Mesothelial cell of epicardium (in vitro differentiated cells): ENCODE measurements at regions not wholly inside any gene's neighbourhood (a gene's known extent, or its start where the extent isn't known, plus 50 kb on each side); places are given as distances from the start of the nearest gene placed in this dataset.

Experiments
- DNase-seq, 2 experiments: peaks; one replicate each; pipeline ENCODE4 v3.0.0; 2021; ENCODE audit warnings: low spot score in 2 of 2; ENCODE audit not compliant: unreplicated experiment in 2 of 2
- H3K27ac Mint-ChIP-seq: 2 replicates; pipeline ENCODE4 v1.8.0; 2021; ENCODE audit warnings: mixed read lengths
- H3K27me3 Mint-ChIP-seq: 2 replicates; pipeline ENCODE4 v1.8.0; 2021; ENCODE audit warnings: low read depth, mixed read lengths
- H3K36me3 Mint-ChIP-seq: 2 replicates; pipeline ENCODE4 v1.8.0; 2021; ENCODE audit warnings: mixed read lengths
- H3K4me1 Mint-ChIP-seq: 2 replicates; pipeline ENCODE4 v1.8.0; 2021; ENCODE audit warnings: mixed read lengths
- H3K4me3 Mint-ChIP-seq: 2 replicates; pipeline ENCODE4 v1.8.0; 2021; ENCODE audit warnings: mild to moderate bottlenecking, moderate library complexity, mixed read lengths
- H3K9me3 Mint-ChIP-seq: 2 replicates; pipeline ENCODE4 v1.8.0; 2021; ENCODE audit warnings: mixed read lengths
- TF ChIP-seq, protein P1 (sequence below): fragments of 200-600 bp; sonication (generic); IDR thresholded peaks from one replicate; pipeline ENCODE4 v1.5.0; 2021; ENCODE audit warnings: antibody characterized with exemption; ENCODE audit not compliant: unreplicated experiment

DNA sequence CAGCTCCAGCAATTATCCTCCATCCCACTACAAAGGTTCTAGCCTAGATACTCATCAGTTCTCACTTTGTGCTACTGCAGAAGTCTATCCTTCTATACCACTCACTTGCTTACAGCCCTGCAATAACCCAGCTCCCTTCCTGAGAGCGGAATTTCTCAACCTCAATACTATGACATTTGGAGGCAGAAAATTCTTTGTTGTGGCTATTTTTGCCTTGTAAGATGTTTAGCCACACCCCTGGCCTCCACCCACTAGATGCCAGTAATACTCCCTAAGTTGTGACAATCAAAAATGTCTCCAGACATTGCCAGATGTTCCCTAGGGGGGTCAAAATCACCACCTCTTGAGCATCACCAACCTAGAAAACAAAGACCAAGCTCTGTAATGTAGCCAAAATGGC is 149.5 kb downstream of the QDPR start:
- no peak overlapping the region for H3K4me3 Mint-ChIP-seq

DNA sequence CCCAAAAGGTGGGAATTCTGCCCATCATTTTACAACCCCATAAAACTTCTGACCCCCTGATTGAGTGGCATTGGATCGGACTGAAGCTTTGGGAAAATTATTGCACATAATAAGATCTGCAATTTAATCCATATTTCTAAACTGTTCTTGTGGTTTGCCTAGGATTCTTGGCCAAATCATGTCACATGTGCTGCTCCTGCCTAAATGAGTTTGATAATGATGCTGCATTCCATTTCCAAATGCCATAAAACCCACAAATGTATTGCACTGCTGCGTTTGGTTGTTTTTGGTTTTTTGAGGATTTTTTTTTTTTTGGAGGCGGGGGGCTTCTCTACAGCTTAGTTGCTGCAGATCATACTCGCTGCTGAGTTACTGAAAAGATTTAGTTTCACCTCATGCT is 153.6 kb downstream of the QDPR start:
- TF ChIP-seq, protein P1, sequence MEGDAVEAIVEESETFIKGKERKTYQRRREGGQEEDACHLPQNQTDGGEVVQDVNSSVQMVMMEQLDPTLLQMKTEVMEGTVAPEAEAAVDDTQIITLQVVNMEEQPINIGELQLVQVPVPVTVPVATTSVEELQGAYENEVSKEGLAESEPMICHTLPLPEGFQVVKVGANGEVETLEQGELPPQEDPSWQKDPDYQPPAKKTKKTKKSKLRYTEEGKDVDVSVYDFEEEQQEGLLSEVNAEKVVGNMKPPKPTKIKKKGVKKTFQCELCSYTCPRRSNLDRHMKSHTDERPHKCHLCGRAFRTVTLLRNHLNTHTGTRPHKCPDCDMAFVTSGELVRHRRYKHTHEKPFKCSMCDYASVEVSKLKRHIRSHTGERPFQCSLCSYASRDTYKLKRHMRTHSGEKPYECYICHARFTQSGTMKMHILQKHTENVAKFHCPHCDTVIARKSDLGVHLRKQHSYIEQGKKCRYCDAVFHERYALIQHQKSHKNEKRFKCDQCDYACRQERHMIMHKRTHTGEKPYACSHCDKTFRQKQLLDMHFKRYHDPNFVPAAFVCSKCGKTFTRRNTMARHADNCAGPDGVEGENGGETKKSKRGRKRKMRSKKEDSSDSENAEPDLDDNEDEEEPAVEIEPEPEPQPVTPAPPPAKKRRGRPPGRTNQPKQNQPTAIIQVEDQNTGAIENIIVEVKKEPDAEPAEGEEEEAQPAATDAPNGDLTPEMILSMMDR, result no peak
- peaks cover 20% of the 10 kb centered on the region for H3K27me3 Mint-ChIP-seq
- H3K9me3 Mint-ChIP-seq, result peaks cover 13% of the 10 kb centered on the region
- no peak overlapping the region for H3K27ac Mint-ChIP-seq
- H3K36me3 Mint-ChIP-seq, result no peaks in the 10 kb centered on the region
- no peak overlapping the region for H3K4me3 Mint-ChIP-seq
- DNase-seq, result no peak
- no peaks in the 10 kb centered on the region for H3K4me1 Mint-ChIP-seq

More for the DNA sequence above, 149.5 kb downstream of the QDPR start:
- H3K36me3 Mint-ChIP-seq, result no peaks in the 10 kb centered on the region
- TF ChIP-seq, protein P1, result no peak
- no peaks in the 10 kb centered on the region for H3K4me1 Mint-ChIP-seq
- H3K9me3 Mint-ChIP-seq, result peaks cover 2% of the 10 kb centered on the region
- H3K27ac Mint-ChIP-seq, result no peak overlapping the region
- peaks cover 10% of the 10 kb centered on the region for H3K27me3 Mint-ChIP-seq
- no peak for DNase-seq

DNA sequence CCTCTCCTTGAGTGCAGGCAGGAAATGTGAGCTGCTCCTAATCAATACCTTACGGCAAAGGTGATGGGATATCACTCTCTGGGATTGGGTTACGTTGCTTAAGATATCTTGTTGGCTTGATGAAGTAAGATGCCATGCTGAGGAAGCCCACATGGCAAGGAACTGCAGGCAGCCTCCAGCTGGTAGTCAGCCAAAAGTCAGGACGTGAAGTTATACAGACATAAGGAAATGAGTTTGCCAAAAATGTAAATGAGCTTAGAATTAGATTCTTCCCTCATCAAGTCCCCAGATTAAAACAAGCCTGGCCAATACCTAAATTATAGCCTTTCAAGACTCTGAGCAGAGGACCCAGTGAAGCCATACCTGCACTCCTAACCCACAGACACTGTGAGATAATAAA is 155.0 kb downstream of the QDPR start:
- Mint-ChIP-seq H3K27ac (no peak overlapping the region), H3K36me3 (no peaks in the 10 kb centered on the region), H3K9me3 (peaks cover 13% of the 10 kb centered on the region), H3K4me1 (no peaks in the 10 kb centered on the region), H3K27me3 (peaks cover 16% of the 10 kb centered on the region), H3K4me3 (no peak overlapping the region)
- no peak for DNase-seq
- TF ChIP-seq, protein P1, result no peak

DNA sequence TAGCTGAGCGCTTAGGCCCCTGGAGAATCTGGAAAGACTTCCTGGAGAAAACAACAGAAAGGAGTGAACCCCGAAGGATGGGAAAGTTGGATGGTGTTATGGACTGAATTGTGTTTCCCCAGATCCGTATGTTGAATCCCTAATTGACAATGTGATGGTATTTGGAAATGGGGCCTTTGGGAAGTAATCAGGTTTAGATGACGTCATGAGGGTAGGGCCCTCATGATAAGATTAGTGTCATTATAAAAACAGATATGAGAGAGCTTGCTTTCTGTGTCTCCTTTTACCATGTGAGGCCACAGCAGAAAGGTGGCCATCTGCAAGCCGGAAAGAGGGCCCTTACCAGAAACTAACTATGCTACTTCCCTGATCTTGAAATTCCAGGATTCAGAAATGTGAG is 159.5 kb downstream of the QDPR start:
- Mint-ChIP-seq H3K4me1 (no peaks in the 10 kb centered on the region), H3K36me3 (no peaks in the 10 kb centered on the region), H3K27ac (no peak overlapping the region), H3K27me3 (peaks cover 13% of the 10 kb centered on the region), H3K4me3 (no peak overlapping the region), H3K9me3 (peaks cover 16% of the 10 kb centered on the region)
- DNase-seq, result no peak
- TF ChIP-seq, protein P1, result no peak

DNA sequence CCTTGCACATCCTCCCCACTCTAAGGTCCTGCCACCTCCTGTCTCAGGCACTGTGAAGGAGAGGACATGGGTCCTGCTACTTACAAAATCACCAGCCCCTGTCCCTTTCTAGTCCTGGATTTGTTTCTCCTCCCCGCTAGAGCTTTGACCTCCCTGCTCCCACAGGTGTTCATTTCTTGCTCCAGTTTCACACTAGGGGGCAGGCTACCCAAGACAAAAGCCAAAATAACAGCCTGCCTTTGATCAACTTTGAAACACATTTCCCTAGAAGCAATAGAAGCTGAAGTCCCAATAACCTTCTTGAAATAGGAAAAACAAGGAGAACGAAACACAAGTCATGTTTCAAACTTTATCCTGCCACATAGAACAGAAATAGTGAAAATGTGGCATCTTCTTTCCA is 164.4 kb downstream of the QDPR start:
- TF ChIP-seq, protein P1, result peak; percentile 26
- DNase-seq, result no peak
- Mint-ChIP-seq H3K9me3 (peaks cover 4% of the 10 kb centered on the region), H3K4me3 (no peak overlapping the region), H3K27me3 (no peaks in the 10 kb centered on the region), H3K4me1 (no peaks in the 10 kb centered on the region), H3K27ac (no peak overlapping the region), H3K36me3 (no peaks in the 10 kb centered on the region)

DNA sequence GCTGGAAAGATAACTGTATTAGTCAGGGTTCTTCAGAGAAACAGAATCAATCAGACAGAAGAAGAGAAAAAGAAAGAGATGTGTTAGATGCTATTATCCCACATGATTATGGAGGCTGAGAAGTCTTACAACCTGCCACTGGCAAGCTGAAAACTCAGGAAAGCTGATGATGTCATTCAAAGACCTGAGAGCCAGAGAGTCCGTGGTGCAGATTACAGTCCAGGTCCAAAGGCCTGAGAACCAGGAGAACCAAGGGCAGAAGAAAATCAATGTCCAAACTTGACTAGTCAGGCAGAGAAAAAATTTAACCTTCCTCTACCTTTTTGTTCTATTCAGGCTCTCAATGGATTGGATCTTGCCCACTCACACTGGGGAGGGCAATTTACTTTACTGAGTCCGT is 172.5 kb downstream of the QDPR start:
- H3K27ac Mint-ChIP-seq, result no peak overlapping the region
- no peaks in the 10 kb centered on the region for H3K36me3 Mint-ChIP-seq
- H3K4me1 Mint-ChIP-seq, result no peaks in the 10 kb centered on the region
- no peak for DNase-seq
- peaks cover 5% of the 10 kb centered on the region for H3K27me3 Mint-ChIP-seq
- H3K9me3 Mint-ChIP-seq, result no peaks in the 10 kb centered on the region
- H3K4me3 Mint-ChIP-seq, result no peak overlapping the region
- TF ChIP-seq, protein P1, result no peak
